ENCODE measurements at regions not wholly inside any gene's neighbourhood (a gene's known extent, or its start where the extent isn't known, plus 50 kb on each side); places are given as distances from the start of the nearest gene placed in this dataset.

GRCh38 chr2:187702157-187702556 is 147.9 kb upstream of the TFPI start:
- Histone ChIP-seq H2BK15ac (ENCODE audit: low read depth, low read length) (no peak overlapping the region), H3K27me3 (ENCODE audit: control insufficient read depth, insufficient read depth, low read length) (no peaks in the 10 kb centered on the region; the same call in 1 of the 2 replicates), H2BK20ac (ENCODE audit: low read depth, low read length) (no peak overlapping the region), H2BK120ac (ENCODE audit: low read depth, low read length) (no peak overlapping the region), H4K8ac (ENCODE audit: low read depth in 2 of 2, low read length in 2 of 2) (no peak overlapping the region), H4K5ac (ENCODE audit: low read depth, low read length) (no peak overlapping the region), H3K36me3 (ENCODE audit: control insufficient read depth, insufficient read depth, low read length) (no peaks in the 10 kb centered on the region), H3K9me3 (ENCODE audit: control insufficient read depth, insufficient read depth, low read length) (no peaks in the 10 kb centered on the region), H3K4me2 (ENCODE audit: low read depth, low read length) (no peak overlapping the region), H3K9ac (ENCODE audit: low read depth, low read length) (no peak overlapping the region), H3K18ac (ENCODE audit: low read depth, low read length) (no peak overlapping the region), H3K56ac (ENCODE audit: extremely low read depth, insufficient read depth, low read length) (no peak overlapping the region), H3K27ac (ENCODE audit: insufficient read depth, low read length) (no peak overlapping the region), H3K79me1 (ENCODE audit: low read depth in 1 of 2, low read length in 2 of 2) (no peaks in the 10 kb centered on the region), H2BK5ac (ENCODE audit: low read depth, low read length, poor library complexity, severe bottlenecking) (no peak overlapping the region), H3K23ac (ENCODE audit: low read depth, low read length) (no peak overlapping the region), H2AK9ac (replicated peaks; ENCODE audit: low read depth, low read length, poor library complexity) (no peak overlapping the region), H3K4me1 (ENCODE audit: control insufficient read depth, insufficient read depth, low read length) (no peaks in the 10 kb centered on the region), H3K4ac (ENCODE audit: low read depth, low read length) (no peak overlapping the region), H3K9me1 (ENCODE audit: insufficient read depth, low read length) (no peaks in the 10 kb centered on the region), H4K91ac (ENCODE audit: insufficient read depth, low read depth, low read length) (no peak overlapping the region), H3K4me3 (ENCODE audit: insufficient read depth, low read depth, low read length) (no peak overlapping the region), H4K20me1 (ENCODE audit: insufficient read depth, low read length) (no peaks in the 10 kb centered on the region), H2AK5ac (ENCODE audit: low read depth, low read length) (no peak overlapping the region), H3K14ac (replicated peaks; ENCODE audit: low read depth, low read length) (no peak overlapping the region), H2AFZ (replicated peaks; ENCODE audit: low read length, poor library complexity) (no peak overlapping the region)
- ChIA-PET CTCF (no interaction called here), POLR2A (ENCODE audit: unreplicated experiment) (no interaction called here)
- in situ Hi-C loops (cut with MboI; ENCODE audit: low sequenced_read_pairs): no loop called here
- no peak for TF ChIP-seq CHD1 (IDR thresholded peaks at IDR 0.05; ENCODE audit: low read depth, low read length)
- TF ChIP-seq RCOR1 (IDR thresholded peaks at IDR 0.05; ENCODE audit: insufficient replicate concordance, low read length): no peak
- TF ChIP-seq POLR2A (IDR thresholded peaks at IDR 0.05; ENCODE audit: low read depth, low read length): no peak
- no peak for TF ChIP-seq RAD21 (IDR thresholded peaks at IDR 0.05; ENCODE audit: low read length)
- ATAC-seq (ENCODE audit: low read depth): no peak
- DNase-seq: no peak
- intact Hi-C loops (cut with micrococcal nuclease): no loop called here
- dilution Hi-C loops (cut with HindIII; ENCODE audit: low sequenced_read_pairs, unreplicated experiment): no loop called here
- BruUV-seq (replicated peaks): no TSS peak
- no CpG with 5 or more reads among the region's 1 CpG for WGBS, 2 experiments (ENCODE audit: extremely low coverage in 2 of 2, insufficient read length in 1 of 2)
